GM04504 (cell line): ENCODE measurements at regions not wholly inside any gene's neighbourhood (a gene's known extent, or its start where the extent isn't known, plus 50 kb on each side); places are given as distances from the start of the nearest gene placed in this dataset.
"Not testable (repeated sequence)": the region's sequence is repeated elsewhere in the genome, so short reads cannot be mapped to it uniquely, and the experiment has no call there.

Source experiments
- DNase-seq: peaks from one replicate; pipeline ENCODE4 v3.0.0-alpha.2; 2012; ENCODE audit warnings: low read depth

GRCh38 chr2:114018464-114018863, 128.6 kb downstream of the ACTR3 start:
- not testable (repeated sequence) for DNase-seq

DNA sequence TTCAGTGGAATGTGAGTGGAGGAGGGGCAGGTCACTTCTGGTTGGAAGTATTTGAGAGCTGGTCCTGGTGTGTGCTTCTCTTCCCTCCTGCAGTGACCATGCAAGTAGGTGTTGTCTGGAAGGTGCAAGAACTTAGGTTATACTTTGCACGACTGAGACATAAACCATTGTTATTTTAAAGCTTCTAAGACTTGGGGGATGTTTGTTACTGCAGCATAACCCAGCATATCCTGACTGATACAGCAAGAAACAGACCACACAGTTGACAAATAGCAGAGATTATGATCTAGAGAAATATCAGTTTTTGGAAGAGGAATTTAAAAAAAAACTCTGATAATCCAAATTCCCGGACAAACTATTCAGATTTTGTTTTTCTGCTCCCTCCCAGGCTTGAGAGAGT, 130.8 kb downstream of the ACTR3 start:
- no peak for DNase-seq

DNA sequence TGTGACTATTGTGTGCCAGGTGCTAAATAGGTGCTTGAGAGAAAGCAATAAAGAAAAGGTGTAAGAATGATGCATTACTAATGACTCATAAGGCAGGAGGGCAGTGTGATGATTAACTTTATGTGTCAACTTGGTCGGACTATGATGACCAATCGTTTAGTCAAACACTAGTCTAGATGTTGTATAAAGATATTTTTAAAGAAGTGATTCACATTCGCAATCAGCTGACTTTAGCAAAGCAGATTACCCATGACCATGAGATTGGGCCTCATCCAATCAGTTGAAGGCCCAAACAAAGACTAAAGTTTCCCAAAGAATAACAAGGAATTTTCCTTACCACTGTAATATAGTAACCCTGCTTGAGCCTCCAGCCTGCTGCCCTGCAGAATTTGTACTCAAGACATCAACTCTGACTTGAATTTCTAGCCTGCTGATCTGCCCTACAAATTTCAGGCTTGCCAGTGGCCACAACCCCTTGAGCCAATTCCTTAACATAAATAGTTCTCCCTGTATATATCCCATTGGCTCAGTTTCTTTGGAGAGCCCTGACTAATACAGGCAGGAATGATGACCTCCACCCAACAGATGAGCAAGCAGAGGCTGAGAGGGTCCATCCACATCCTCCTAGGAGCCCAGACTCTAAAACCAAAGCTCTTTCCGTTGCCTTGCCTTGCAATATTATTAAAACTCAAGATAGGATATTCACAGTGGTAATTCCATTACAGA, 132.6 kb downstream of the ACTR3 start:
- DNase-seq, result peak; percentile 17

GRCh38 chr2:114024326-114024725, 134.4 kb downstream of the ACTR3 start:
- no peak for DNase-seq

DNA sequence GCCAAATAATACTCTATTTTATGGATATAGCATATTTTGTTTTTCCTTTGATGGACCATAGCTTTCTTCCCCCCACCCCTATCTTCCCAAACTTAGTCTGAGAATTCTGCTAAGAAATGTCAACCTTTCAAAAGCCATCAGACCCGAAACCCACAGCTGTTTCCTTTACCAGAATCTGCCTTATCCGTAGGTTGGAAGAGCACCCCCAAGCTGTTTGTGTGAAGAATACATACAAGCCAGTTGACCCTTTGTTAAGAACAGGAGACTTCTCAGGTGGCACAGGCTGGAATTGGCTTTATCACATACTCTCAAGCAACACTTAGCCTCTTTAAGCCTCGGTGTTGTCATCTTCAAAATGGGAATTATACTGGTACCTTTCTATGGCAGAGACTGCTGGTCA, 135.1 kb downstream of the ACTR3 start:
- DNase-seq, result no peak

GRCh38 chr2:114027437-114027836, 137.5 kb downstream of the ACTR3 start:
- no peak for DNase-seq

DNA sequence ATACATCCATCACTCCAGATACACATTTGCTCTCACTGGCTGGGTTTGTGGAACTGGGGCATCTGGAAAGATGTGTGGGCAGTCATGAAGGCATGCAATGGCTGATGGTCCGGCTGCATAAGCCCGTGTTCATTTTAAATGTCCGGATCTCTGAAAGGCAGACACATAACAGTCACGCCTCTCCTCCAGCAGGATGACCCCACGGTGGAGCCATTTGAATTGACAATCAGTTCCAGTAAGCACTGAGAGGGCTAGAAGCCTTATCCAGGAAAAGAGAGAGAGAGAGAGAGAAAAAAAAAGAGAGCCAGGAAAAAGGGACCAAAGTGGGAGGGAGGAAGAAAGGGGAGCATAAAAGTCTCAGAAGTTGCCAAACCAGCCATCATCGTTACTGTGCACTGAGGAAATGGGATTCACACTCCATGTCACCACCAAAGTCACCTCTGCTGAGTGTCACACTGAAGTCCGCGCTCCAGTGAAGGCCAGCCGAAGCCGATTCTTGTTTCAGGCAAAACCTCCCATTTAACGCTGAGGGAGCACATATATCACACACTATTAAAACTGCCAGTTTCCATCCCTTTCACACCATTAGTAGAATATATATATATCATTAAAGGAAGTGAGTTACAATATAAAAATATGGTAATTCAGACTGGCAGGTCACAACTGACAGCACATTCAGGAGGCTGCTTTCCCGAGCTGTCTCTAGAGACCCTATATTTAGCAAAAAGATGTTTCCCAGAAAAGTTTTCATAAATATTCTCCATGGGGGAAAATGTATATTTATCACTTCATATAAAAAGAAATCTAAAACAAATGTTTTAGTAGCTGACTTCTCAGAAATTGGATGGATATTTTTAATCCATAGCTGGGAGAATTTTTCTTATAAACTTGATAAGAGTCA, 142.0 kb downstream of the ACTR3 start:
- DNase-seq, result no peak

GRCh38 chr2:114032705-114033104, 142.8 kb downstream of the ACTR3 start:
- no peak for DNase-seq

GRCh38 chr2:114034742-114035141, 144.9 kb downstream of the ACTR3 start:
- DNase-seq, result no peak

- no peak for DNase-seq
Observed at GRCh38 chr2:114038710-114039109, 148.8 kb downstream of the ACTR3 start.

DNA sequence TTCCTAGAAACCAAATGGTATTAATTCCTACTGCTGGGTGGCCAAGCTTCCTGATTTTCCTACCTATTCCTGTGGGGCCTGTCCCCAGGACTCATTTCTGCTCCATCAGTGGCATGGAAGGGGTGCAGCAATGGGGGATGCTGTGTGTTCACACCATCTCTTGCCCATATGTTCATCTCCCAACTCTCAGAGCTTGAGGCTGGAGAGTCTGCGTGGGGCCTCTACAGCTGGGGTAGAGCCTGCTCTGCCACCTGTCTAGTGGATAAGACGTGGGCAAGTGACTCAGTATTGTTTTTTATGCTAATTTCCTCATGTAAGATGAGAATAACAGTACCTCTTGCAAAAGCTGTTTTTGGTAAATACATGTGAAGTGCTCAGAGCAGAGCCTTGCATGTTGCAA, 149.8 kb downstream of the ACTR3 start:
- DNase-seq, result no peak

DNA sequence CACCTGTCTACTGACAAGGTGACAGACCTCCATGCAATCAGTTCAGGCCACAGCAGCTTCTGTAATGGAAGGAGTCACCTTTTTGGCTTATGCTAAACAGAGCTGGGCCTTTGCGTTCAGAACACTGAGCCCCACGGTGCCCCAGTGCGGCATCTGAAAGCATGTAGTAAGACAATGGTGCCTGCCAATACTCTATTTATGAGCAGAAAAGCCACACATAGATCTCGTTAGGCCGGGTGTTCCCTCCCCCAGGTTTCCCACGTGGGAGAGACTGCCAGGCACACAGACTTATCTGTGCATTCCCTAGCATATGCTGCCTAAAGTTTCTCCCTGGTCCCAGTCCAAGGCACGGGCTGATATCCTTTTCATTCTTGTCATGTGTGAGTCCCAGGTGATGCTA, 150.9 kb downstream of the ACTR3 start:
- DNase-seq, result no peak

DNA sequence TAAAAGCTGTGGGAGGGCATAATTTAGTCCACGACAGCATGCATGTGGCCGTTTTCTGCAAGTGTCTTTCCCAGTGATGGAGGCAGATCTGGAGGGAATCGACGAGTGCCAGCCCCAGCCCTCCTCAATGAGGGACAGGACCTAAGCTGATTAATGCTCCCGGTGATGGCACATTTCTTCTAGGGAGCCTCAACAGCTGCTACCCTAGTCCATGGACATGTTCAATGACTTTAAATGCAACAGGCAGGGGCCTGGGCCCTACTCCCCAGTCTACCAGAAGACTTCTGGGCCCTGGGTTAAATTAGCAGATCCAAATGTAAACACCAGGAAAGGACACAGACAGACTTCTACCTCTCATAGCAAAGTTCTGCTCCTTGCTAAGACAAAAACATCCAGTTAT, 155.1 kb downstream of the ACTR3 start:
- no peak for DNase-seq

GRCh38 chr2:114046373-114046772, 156.5 kb downstream of the ACTR3 start:
- DNase-seq, result no peak

- no peak for DNase-seq
Observed at GRCh38 chr2:114046866-114047435, 157.1 kb downstream of the ACTR3 start.

GRCh38 chr2:114049280-114049679, 159.4 kb downstream of the ACTR3 start:
- DNase-seq, result no peak

DNA sequence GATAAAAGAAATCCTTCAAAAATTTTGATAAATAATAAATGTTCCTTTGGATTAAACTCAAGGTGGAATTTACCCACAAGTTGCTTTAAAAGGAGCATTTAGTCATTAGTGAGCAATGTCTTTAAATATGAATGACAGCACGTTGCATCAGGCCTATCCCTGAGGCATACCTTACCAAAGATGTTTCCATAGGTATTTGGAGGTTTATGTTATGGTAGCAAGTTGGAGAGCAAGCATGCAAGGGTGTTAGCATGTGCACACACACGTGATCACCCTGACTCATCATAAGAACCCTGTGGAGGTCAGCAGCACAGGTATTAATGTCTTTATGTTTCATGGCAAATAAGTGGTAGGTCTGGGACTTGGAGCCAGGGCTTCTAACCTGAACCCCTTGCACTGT, 159.9 kb downstream of the ACTR3 start:
- no peak for DNase-seq

DNA sequence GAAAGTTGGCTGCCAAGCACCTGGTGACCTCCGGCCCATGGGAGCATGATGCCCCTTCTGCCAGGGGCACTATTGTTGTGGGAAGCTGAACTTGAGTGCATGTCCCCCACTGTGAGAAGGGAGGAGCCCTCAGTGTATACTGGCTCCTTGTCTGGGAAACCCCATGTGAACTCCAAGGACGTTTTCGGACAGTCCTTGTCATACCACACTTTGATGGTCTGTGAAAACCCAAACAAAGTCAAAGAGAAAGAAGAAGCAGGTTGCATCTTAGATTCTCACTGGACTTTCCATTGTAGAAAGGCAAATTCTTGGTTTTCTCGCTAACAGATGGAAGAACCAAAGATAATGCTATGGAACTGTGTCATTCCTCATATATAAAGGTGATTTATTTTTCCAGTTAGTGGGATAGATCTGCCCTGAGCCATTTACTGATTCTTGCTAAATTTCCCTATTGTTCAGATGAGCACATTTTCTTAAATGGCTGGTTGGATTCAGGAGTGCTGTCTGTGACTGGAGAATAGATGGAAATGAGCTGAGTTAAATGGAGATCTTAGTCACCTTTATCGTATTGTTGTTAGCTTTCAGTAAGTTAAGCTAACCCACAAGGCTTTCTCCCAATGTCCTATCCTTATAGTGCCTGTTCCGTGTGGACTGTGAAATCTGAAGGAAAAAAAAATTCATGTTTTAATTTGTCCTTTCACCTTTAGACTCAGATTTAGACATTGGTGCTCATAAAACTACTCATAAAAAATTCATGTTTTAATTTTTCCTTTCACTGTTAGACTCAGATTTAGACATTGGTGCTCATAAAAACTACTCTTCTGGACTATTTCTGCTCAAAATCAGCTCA, 166.6 kb downstream of the ACTR3 start:
- no peak for DNase-seq

DNA sequence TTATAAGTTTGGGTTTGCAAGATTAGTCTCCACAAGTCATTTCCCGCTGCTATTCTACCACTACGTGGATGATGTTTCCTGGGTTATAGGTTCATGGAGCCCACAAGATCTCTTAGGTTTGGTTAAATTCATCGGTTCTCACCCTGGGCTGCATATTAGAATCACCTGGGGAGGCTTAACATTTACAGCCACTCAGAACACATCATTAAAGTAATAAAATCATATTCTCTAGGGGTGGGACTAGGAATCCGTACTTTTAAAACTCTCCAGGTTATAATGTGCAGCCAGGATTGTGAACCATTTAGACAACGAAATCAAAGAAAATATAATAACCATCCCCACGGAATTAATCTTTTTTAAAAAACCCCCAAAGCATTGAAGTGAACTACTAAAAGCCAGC, 167.7 kb downstream of the ACTR3 start:
- no peak for DNase-seq

- DNase-seq, result no peak
Observed at GRCh38 chr2:114061566-114062098, 171.7 kb downstream of the ACTR3 start.

- no peak for DNase-seq
Observed at GRCh38 chr2:114063346-114063745, 173.5 kb downstream of the ACTR3 start.

GRCh38 chr2:114065731-114066130, 175.8 kb downstream of the ACTR3 start:
- DNase-seq, result no peak
